ENCODE measurements at regions not wholly inside any gene's neighbourhood (a gene's known extent, or its start where the extent isn't known, plus 50 kb on each side); places are given as distances from the start of the nearest gene placed in this dataset.

DNA sequence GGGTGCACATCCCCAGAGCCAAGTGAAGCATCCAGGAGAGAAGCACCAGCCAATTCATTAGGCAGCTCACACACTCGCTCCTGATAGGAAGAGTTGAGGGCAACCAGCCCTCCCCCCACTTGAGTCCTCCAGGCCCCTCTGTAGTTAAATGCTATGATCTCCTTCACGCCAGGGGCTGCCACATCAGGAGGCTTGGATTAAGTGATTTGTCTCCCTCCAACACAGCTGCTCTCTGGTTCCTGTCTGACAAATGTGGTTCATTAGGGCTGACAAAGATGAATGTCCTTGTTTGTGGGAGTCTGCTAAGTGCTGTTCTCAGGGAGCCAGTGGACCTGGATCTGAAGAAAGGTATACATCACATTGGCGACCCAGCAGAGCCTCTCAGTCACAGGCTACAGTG is 94.5 kb upstream of the WSCD1 start:
- no peak for DNase-seq

DNA sequence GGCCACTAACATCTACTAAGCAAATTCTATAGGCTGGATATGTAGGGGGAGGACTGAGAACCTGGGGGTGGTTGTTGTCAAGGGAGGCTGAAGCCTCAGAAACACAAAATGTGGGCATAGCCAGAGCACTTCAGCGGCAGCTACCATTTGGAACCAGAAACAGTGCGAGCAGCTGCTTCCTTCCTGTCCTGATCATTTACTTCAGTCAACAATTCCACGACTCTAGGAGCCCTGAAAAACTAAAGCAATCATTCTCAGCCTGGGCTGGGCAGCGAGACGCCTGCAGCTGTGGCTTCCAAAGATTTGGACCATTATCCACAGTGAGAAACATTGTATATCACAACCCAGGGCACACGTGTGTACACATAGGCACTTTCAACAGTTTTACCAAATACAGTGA is 93.9 kb upstream of the WSCD1 start:
- peak; percentile 1 for DNase-seq

DNA sequence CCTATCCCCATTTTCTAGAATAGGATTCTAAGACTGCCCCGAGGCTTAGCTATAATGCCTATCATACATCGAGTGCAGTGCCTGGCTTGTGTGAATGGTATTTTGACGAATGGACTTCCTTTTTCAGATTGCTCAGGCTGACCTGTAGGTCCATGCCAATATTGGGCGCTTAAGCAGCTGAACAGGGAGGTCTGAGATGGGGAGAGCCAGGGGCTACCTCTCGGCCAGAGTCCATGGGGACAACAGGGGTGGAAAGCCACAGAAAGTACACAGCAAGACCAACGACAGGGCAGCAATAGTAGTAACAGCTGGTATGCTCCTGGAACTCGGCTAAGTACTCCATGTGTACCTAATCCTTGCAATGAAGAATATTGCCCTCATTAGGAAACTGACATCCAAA is 91.7 kb upstream of the WSCD1 start:
- DNase-seq, result no peak

DNA sequence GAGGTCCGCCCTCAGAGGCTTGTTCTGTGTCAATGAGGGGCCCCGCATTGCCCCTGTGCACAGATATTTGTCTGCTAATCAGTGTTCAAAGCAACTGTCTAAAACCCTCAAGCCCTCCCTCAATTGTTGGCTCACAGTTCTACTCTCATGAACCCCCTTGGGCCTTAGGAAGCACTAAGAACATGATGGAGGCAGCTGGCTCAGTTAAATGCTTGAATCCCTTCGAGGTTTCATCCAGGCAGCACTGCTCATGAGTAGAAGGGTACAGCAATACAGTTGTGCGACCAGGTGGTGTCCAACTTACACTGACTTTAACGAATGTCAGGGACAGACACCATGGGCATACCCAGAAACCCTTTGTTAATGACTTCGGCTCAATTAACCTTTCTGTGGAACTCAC is 89.2 kb upstream of the WSCD1 start:
- DNase-seq, result no peak

GRCh38 chr17:5986644-5987043 is 83.5 kb upstream of the WSCD1 start:
- no peak for DNase-seq

GRCh38 chr17:6000426-6000825 is 69.8 kb upstream of the WSCD1 start:
- no peak for DNase-seq

DNA sequence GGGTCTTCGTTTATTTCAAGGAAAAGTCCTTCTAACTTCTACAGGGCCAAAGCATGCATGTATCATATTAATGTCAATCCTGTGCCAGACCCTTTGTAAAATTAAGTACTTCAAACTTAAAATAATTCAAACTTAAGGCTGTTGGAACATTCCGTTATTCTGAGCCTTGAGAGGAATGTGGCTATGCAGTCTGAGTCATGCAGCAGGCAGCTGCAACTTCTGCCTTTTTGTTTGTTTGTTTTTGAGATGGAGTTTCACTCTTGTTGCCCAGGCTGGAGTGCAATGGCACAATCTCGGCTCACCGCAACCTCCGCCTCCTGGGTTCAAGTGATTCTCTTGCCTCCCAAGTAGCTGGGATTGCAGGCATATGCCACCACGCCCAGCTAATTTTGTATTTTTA is 67.0 kb upstream of the WSCD1 start:
- DNase-seq, result peak; percentile 56

DNA sequence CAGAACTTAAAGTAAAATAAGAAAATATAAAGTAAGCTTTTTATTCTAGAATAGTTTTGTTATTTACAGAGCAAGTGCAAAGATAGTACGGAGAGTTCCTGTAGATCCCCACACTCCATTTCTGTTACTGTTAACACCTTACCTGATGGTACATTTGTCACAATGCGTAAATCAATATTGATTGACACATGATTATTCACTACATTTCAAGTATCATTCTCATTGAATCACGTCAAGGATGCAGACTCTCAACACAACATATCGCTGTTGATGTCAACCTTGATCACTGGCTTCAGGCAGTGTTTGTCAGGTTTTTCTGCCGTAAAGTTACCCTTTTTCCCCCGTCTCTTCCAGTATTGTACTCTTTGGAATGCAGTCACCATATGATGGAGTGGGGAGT is 64.2 kb upstream of the WSCD1 start:
- no peak for DNase-seq

- no peak for DNase-seq
These were observed 59.0 kb upstream of the WSCD1 start for GRCh38 chr17:6011206-6011605.

- DNase-seq, result no peak
These were observed 51.4 kb upstream of the WSCD1 start for GRCh38 chr17:6018788-6019187.

- DNase-seq, result no peak
These were observed 50.2 kb upstream of the WSCD1 start for GRCh38 chr17:6019959-6020358.

DNA sequence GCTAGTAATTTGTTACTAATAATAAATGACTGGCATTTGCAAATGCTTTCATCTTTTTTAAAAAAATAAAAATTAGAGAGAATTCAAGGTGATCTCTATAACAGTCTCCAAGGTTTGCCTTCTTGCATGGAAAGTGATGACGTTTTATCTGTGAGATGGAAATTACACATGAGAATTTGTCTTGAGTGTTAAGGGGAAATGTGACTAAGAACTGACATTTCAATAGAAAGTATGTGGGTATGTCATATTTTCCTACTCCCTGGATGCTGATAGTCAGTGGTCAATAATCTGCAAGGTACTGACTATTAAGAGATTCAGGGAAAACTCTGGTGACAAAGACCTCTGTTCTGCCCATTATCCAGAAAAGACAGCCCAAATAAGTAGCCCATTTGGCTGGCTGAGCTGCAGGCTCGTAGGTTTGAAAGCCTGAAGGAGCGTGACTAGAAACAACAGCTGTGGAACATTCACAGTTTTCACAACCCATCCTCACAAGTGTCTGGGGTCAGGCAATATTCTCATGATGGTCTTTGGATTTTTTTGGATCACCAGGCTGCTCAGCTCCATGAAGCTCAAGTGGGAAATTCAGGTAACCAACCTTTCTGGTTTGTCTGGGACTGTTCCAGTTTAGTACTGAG is 49.7 kb upstream of the WSCD1 start:
- DNase-seq, result no peak
